ENCODE measurements at regions not wholly inside any gene's neighbourhood (a gene's known extent, or its start where the extent isn't known, plus 50 kb on each side); places are given as distances from the start of the nearest gene placed in this dataset.

- Histone ChIP-seq H3K4me3 (ENCODE audit: low read depth, low read length, poor library complexity, severe bottlenecking) (no peak overlapping the region), H3K4me1 (ENCODE audit: insufficient read depth, low read length, severe bottlenecking) (no peaks in the 10 kb centered on the region), H2AFZ (ENCODE audit: low read length) (no peak overlapping the region), H3K9me3 (ENCODE audit: low read length) (no peaks in the 10 kb centered on the region), H3K27ac (ENCODE audit: low read depth, low read length, poor library complexity, severe bottlenecking) (no peak overlapping the region), H3K36me3 (ENCODE audit: insufficient read depth, low read length) (no peaks in the 10 kb centered on the region), H3F3A (ENCODE audit: insufficient read depth, low read length) (no peaks in the 10 kb centered on the region), H3K9me2 (ENCODE audit: low read depth, low read length) (no peaks in the 10 kb centered on the region), H3K9ac (ENCODE audit: low read length) (no peak overlapping the region), H3K27me3 (ENCODE audit: insufficient read depth, low read length) (0 out of 2 replicates have a peak, but pooled peaks cover 5% of the 10 kb centered on the region), H4K20me1 (ENCODE audit: insufficient read depth, low read length) (no peaks in the 10 kb centered on the region), H3K4me2 (ENCODE audit: low read length) (no peak overlapping the region), H3K79me2 (ENCODE audit: insufficient read depth, low read length) (no peaks in the 10 kb centered on the region)
- TF ChIP-seq EZH2 (IDR thresholded peaks at IDR 0.05; ENCODE audit: borderline replicate concordance, low read length) (no peak), CTCF (IDR thresholded peaks at IDR 0.05; ENCODE audit: low read length) (no peak)
Measured at GRCh38 chr15:91516866-91517265, 336.6 kb upstream of the SLCO3A1 start.

- no peak overlapping the region for H3K9ac ChIP-seq (ENCODE audit: low read length)
- H3K4me3 ChIP-seq (ENCODE audit: low read depth, low read length, poor library complexity, severe bottlenecking): no peak overlapping the region
- no peaks in the 10 kb centered on the region for H3K9me2 ChIP-seq (ENCODE audit: low read depth, low read length)
- H3K4me2 ChIP-seq (ENCODE audit: low read length): no peak overlapping the region
- no peaks in the 10 kb centered on the region for H3F3A ChIP-seq (ENCODE audit: insufficient read depth, low read length)
- 0 out of 2 replicates have a peak, but pooled peaks cover 5% of the 10 kb centered on the region for H3K27me3 ChIP-seq (ENCODE audit: insufficient read depth, low read length)
- no peaks in the 10 kb centered on the region for H3K4me1 ChIP-seq (ENCODE audit: insufficient read depth, low read length, severe bottlenecking)
- H3K79me2 ChIP-seq (ENCODE audit: insufficient read depth, low read length): no peaks in the 10 kb centered on the region
- no peaks in the 10 kb centered on the region for H3K36me3 ChIP-seq (ENCODE audit: insufficient read depth, low read length)
- no peak for TF ChIP-seq CTCF (IDR thresholded peaks at IDR 0.05; ENCODE audit: low read length)
- TF ChIP-seq EZH2 (IDR thresholded peaks at IDR 0.05; ENCODE audit: borderline replicate concordance, low read length): no peak
- no peaks in the 10 kb centered on the region for H3K9me3 ChIP-seq (ENCODE audit: low read length)
- H4K20me1 ChIP-seq (ENCODE audit: insufficient read depth, low read length): no peaks in the 10 kb centered on the region
- H3K27ac ChIP-seq (ENCODE audit: low read depth, low read length, poor library complexity, severe bottlenecking): no peak overlapping the region
- no peak overlapping the region for H2AFZ ChIP-seq (ENCODE audit: low read length)
Measured at GRCh38 chr15:91517491-91518200, 335.9 kb upstream of the SLCO3A1 start.

GRCh38 chr15:91520850-91521249, 332.7 kb upstream of the SLCO3A1 start:
- H4K20me1 ChIP-seq (ENCODE audit: insufficient read depth, low read length): no peaks in the 10 kb centered on the region
- no peak overlapping the region for H3K4me2 ChIP-seq (ENCODE audit: low read length)
- no peaks in the 10 kb centered on the region for H3K9me2 ChIP-seq (ENCODE audit: low read depth, low read length)
- no peak overlapping the region for H2AFZ ChIP-seq (ENCODE audit: low read length)
- no peaks in the 10 kb centered on the region for H3K36me3 ChIP-seq (ENCODE audit: insufficient read depth, low read length)
- no peak overlapping the region for H3K9ac ChIP-seq (ENCODE audit: low read length)
- H3K27ac ChIP-seq (ENCODE audit: low read depth, low read length, poor library complexity, severe bottlenecking): no peak overlapping the region
- no peaks in the 10 kb centered on the region for H3K9me3 ChIP-seq (ENCODE audit: low read length)
- H3K4me3 ChIP-seq (ENCODE audit: low read depth, low read length, poor library complexity, severe bottlenecking): no peak overlapping the region
- no peaks in the 10 kb centered on the region for H3K79me2 ChIP-seq (ENCODE audit: insufficient read depth, low read length)
- H3K27me3 ChIP-seq (ENCODE audit: insufficient read depth, low read length): peaks cover 5% of the 10 kb centered on the region; the same call in 1 of the 2 replicates
- H3F3A ChIP-seq (ENCODE audit: insufficient read depth, low read length): no peaks in the 10 kb centered on the region
- H3K4me1 ChIP-seq (ENCODE audit: insufficient read depth, low read length, severe bottlenecking): no peaks in the 10 kb centered on the region
- TF ChIP-seq CTCF (IDR thresholded peaks at IDR 0.05; ENCODE audit: low read length): no peak
